Activated B cell treated with CpG ODN at 0.5 μM for 24 hours (primary cell): ENCODE measurements at regions not wholly inside any gene's neighbourhood (a gene's known extent, or its start where the extent isn't known, plus 50 kb on each side); places are given as distances from the start of the nearest gene placed in this dataset.

Source experiments
- ATAC-seq: fragments of 200-7000 bp; cut with Tn5 transposase; one replicate; pipeline ENCODE4 v1.10.0; 2021; ENCODE audit warnings: low read depth, mild to moderate bottlenecking, moderate library complexity
- CTCF ChIA-PET: fragments of 350-600 bp; sonication (Branson Sonifier 250); formaldehyde crosslinking; loops from one replicate; lab custom pipeline; 2021; ENCODE audit warnings: antibody characterized with exemption; lab: Charles Lee
- POLR2A ChIA-PET: fragments of 350-600 bp; sonication (Branson Sonifier 250); formaldehyde crosslinking; loops from one replicate; lab custom pipeline; 2021; ENCODE audit warnings: antibody characterized with exemption; lab: Charles Lee
- DNase-seq: peaks from one replicate; pipeline ENCODE4 v3.0.0; 2022
- H3K27ac Mint-ChIP-seq: one replicate; pipeline ENCODE4 v1.8.0; 2020; ENCODE audit warnings: mixed read lengths
- H3K27me3 Mint-ChIP-seq: one replicate; pipeline ENCODE4 v1.8.0; 2021; ENCODE audit warnings: mixed read lengths
- H3K36me3 Mint-ChIP-seq: one replicate; pipeline ENCODE4 v1.8.0; 2021; ENCODE audit warnings: low read depth, mixed read lengths
- H3K4me1 Mint-ChIP-seq: one replicate; pipeline ENCODE4 v1.8.0; 2021; ENCODE audit warnings: mixed read lengths
- H3K4me3 Mint-ChIP-seq: one replicate; pipeline ENCODE4 v1.8.0; 2020; ENCODE audit warnings: mild to moderate bottlenecking, mixed read lengths
- H3K9me3 Mint-ChIP-seq: one replicate; pipeline ENCODE4 v1.8.0; 2020; ENCODE audit warnings: mixed read lengths
- intact Hi-C: fragments of 100-400 bp; cut with micrococcal nuclease; formaldehyde crosslinking; loops from one replicate; pipeline ENCODE4 v1.15.1; 2024
- TF ChIP-seq, protein P1 (sequence below): fragments of 200-600 bp; IDR thresholded peaks from one replicate; pipeline ENCODE4 v1.8.0; 2022; ENCODE audit warnings: antibody characterized with exemption, mild to moderate bottlenecking

GRCh38 chr6:102340311-102340710 lies 946.8 kb downstream of the GRIK2 start:
- DNase-seq (no peak), ATAC-seq (no peak)
- POLR2A ChIA-PET, result no interaction called here
- Mint-ChIP-seq H3K9me3 (no peaks in the 10 kb centered on the region), H3K4me1 (no peaks in the 10 kb centered on the region), H3K27me3 (no peaks in the 10 kb centered on the region), H3K36me3 (no peaks in the 10 kb centered on the region), H3K4me3 (no peak overlapping the region), H3K27ac (no peak overlapping the region)
- CTCF ChIA-PET, result no interaction called here
- TF ChIP-seq, protein P1, sequence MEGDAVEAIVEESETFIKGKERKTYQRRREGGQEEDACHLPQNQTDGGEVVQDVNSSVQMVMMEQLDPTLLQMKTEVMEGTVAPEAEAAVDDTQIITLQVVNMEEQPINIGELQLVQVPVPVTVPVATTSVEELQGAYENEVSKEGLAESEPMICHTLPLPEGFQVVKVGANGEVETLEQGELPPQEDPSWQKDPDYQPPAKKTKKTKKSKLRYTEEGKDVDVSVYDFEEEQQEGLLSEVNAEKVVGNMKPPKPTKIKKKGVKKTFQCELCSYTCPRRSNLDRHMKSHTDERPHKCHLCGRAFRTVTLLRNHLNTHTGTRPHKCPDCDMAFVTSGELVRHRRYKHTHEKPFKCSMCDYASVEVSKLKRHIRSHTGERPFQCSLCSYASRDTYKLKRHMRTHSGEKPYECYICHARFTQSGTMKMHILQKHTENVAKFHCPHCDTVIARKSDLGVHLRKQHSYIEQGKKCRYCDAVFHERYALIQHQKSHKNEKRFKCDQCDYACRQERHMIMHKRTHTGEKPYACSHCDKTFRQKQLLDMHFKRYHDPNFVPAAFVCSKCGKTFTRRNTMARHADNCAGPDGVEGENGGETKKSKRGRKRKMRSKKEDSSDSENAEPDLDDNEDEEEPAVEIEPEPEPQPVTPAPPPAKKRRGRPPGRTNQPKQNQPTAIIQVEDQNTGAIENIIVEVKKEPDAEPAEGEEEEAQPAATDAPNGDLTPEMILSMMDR, result no peak
- intact Hi-C loops, result no loop called here

- POLR2A ChIA-PET, result no interaction called here
- Mint-ChIP-seq H3K27ac (no peak overlapping the region), H3K36me3 (no peaks in the 10 kb centered on the region), H3K9me3 (no peaks in the 10 kb centered on the region), H3K27me3 (no peaks in the 10 kb centered on the region), H3K4me1 (no peaks in the 10 kb centered on the region), H3K4me3 (no peak overlapping the region)
- intact Hi-C loops, result no loop called here
- DNase-seq (no peak), ATAC-seq (no peak)
- CTCF ChIA-PET, result no interaction called here
- TF ChIP-seq, protein P1, result no peak
Measured at GRCh38 chr6:102333736-102334135, 940.2 kb downstream of the GRIK2 start.

GRCh38 chr6:102327697-102328225 lies 934.3 kb downstream of the GRIK2 start:
- TF ChIP-seq, protein P1, result no peak
- no peaks in the 10 kb centered on the region for H3K9me3 Mint-ChIP-seq
- DNase-seq (no peak), ATAC-seq (no peak)
- H3K36me3 Mint-ChIP-seq, result no peaks in the 10 kb centered on the region
- ChIA-PET CTCF (no interaction called here), POLR2A (no interaction called here)
- H3K4me1 Mint-ChIP-seq, result no peaks in the 10 kb centered on the region
- no peaks in the 10 kb centered on the region for H3K27me3 Mint-ChIP-seq
- intact Hi-C loops, result no loop called here
- no peak overlapping the region for H3K4me3 Mint-ChIP-seq
- no peak overlapping the region for H3K27ac Mint-ChIP-seq

GRCh38 chr6:102313699-102314098 lies 920.2 kb downstream of the GRIK2 start:
- POLR2A ChIA-PET, result no interaction called here
- intact Hi-C loops, result no loop called here
- no peak for ATAC-seq

GRCh38 chr6:102309700-102310099 lies 916.2 kb downstream of the GRIK2 start:
- ATAC-seq, result no peak
- TF ChIP-seq, protein P1, result no peak
- no peak for DNase-seq
- H3K4me3 Mint-ChIP-seq, result no peak overlapping the region
- POLR2A ChIA-PET, result no interaction called here
- H3K27ac Mint-ChIP-seq, result no peak overlapping the region
- peaks cover 10% of the 10 kb centered on the region for H3K9me3 Mint-ChIP-seq
- H3K36me3 Mint-ChIP-seq, result no peaks in the 10 kb centered on the region
- no peaks in the 10 kb centered on the region for H3K4me1 Mint-ChIP-seq
- CTCF ChIA-PET, result no interaction called here
- no peaks in the 10 kb centered on the region for H3K27me3 Mint-ChIP-seq
- intact Hi-C loops, result no loop called here

More at GRCh38 chr6:102313699-102314098, 920.2 kb downstream of the GRIK2 start:
- H3K36me3 Mint-ChIP-seq, result no peaks in the 10 kb centered on the region
- DNase-seq, result no peak
- CTCF ChIA-PET, result no interaction called here
- no peaks in the 10 kb centered on the region for H3K27me3 Mint-ChIP-seq
- peaks cover 7% of the 10 kb centered on the region for H3K9me3 Mint-ChIP-seq
- no peak overlapping the region for H3K27ac Mint-ChIP-seq
- H3K4me3 Mint-ChIP-seq, result no peak overlapping the region
- TF ChIP-seq, protein P1, result no peak
- H3K4me1 Mint-ChIP-seq, result no peaks in the 10 kb centered on the region
